K562 (cell line): ENCODE measurements at regions not wholly inside any gene's neighbourhood (a gene's known extent, or its start where the extent isn't known, plus 50 kb on each side); places are given as distances from the start of the nearest gene placed in this dataset.

Source experiments
- ATAC-seq: fragments of 200-7000 bp; cut with Tn5 transposase; 3 replicates; pipeline ENCODE4 v1.9.1; 2020; ENCODE audit warnings: moderate library complexity
- BruUV-seq: library from RNA; stranded (reverse); fragments of 400-500 nt; replicated peaks from 2 replicates; lab custom pipeline; 2021; lab: Mats Ljungman, UMichigan
- CTCF ChIA-PET: fragments of 300-600 bp; formaldehyde crosslinking; extraction: SDS; loops from one replicate; lab custom pipeline; 2021; ENCODE audit warnings: low intra/inter-chr PET ratio; lab: Yijun Ruan, JAX
- POLR2A ChIA-PET: fragments of 300-600, 350-650 bp; sonication (Branson Sonifier 250); formaldehyde crosslinking; extraction: SDS; loops from one replicate; lab custom pipeline; 2021; ENCODE audit warnings: antibody characterized with exemption, inconsistent platforms; lab: Yijun Ruan, JAX
- DNase-seq, 4 experiments: peaks; one replicate each; pipeline versions ENCODE4 v3.0.0 to v3.0.0-alpha.2; 2011 to 2018; ENCODE audit warnings: low spot score in 3 of 4, mixed read lengths in 3 of 4; ENCODE audit errors: extremely low read depth in 1 of 4
- FAIRE-seq: peaks from 2 replicates; lab custom pipeline; 2011; peaks lifted over from hg19 to GRCh38; lab: Jason Lieb, UNC
- H2AFZ ChIP-seq: 2 replicates; pipeline ENCODE4 v1.6.0; 2011; ENCODE audit warnings: low read depth, low read length, control low read depth, inconsistent platforms
- H3K27ac ChIP-seq: fragments of 200-600 bp; 3 replicates; pipeline ENCODE4 v1.8.0; 2011; ENCODE audit warnings: low read depth, mild to moderate bottlenecking, control low read depth, inconsistent platforms, low read length, moderate library complexity, mixed read lengths; ENCODE audit errors: extremely low read depth
- H3K27me3 ChIP-seq, 2 experiments: fragments of 300-600 bp in 1 of 2; 2 replicates in 1 of 2; 3 replicates in 1 of 2; pipeline versions ENCODE4 v1.6.0 to v1.8.0; 2011; ENCODE audit warnings: inconsistent platforms in 2 of 2, low read length in 2 of 2, mild to moderate bottlenecking in 1 of 2, mixed read lengths in 1 of 2, moderate library complexity in 1 of 2; ENCODE audit not compliant: control insufficient read depth in 2 of 2, insufficient read depth in 2 of 2
- H3K36me3 ChIP-seq: fragments of 300-600 bp; 3 replicates; pipeline ENCODE4 v1.8.0; 2011; ENCODE audit warnings: mild to moderate bottlenecking, low read length, inconsistent platforms; ENCODE audit not compliant: control insufficient read depth, insufficient read depth
- H3K4me1 ChIP-seq, 2 experiments: fragments of 200-600 bp in 1 of 2; replicated peaks in 1 of 2; 2 replicates in 1 of 2; 3 replicates in 1 of 2; pipeline versions ENCODE4 v1.5.1 to v1.8.0; 2011; ENCODE audit warnings: inconsistent platforms in 2 of 2, low read length in 2 of 2, mild to moderate bottlenecking in 1 of 2, mixed read lengths in 1 of 2, moderate library complexity in 1 of 2; ENCODE audit not compliant: control insufficient read depth in 2 of 2, insufficient read depth in 2 of 2
- H3K4me2 ChIP-seq: 2 replicates; pipeline ENCODE4 v1.6.1; 2011; ENCODE audit warnings: low read length, control low read depth, inconsistent platforms, mixed read lengths; ENCODE audit not compliant: insufficient read depth
- H3K4me3 ChIP-seq: fragments of 200-600 bp; sonication (generic), shearing (Covaris generic); 2 replicates; pipeline ENCODE4 v1.5.1; 2016; ENCODE audit warnings: control low read depth, inconsistent platforms
- H3K79me2 ChIP-seq: fragments of 200-600 bp; 3 replicates; pipeline ENCODE4 v1.8.0; 2011; ENCODE audit warnings: low read length, inconsistent platforms; ENCODE audit not compliant: control insufficient read depth, insufficient read depth
- H3K9ac ChIP-seq, 2 experiments: 2 replicates each; pipeline versions ENCODE4 v1.6.0 to v1.6.1; 2011; ENCODE audit warnings: low read depth in 2 of 2, low read length in 2 of 2, control low read depth in 1 of 2, inconsistent platforms in 1 of 2, mild to moderate bottlenecking in 1 of 2, mixed read lengths in 1 of 2; ENCODE audit not compliant: insufficient read depth in 1 of 2
- H3K9me1 ChIP-seq: one replicate; pipeline ENCODE4 v1.6.0; 2011; ENCODE audit warnings: inconsistent platforms, mild to moderate bottlenecking, low read length, moderate library complexity; ENCODE audit not compliant: control insufficient read depth, insufficient read depth
- H3K9me3 ChIP-seq: replicated peaks from 2 replicates; pipeline ENCODE4 v1.5.1; 2011; ENCODE audit warnings: low read depth, low read length, inconsistent platforms; ENCODE audit not compliant: control insufficient read depth, insufficient read depth
- H4K20me1 ChIP-seq: replicated peaks from 2 replicates; pipeline ENCODE4 v1.6.1; 2011; ENCODE audit warnings: low read length, inconsistent platforms, mixed read lengths; ENCODE audit not compliant: control insufficient read depth, insufficient read depth
- COPS2 ChIP-seq: fragments of 450-650 bp; conservative IDR thresholded peaks from 2 replicates; pipeline ENCODE4 v1.6.1; 2016; ENCODE audit warnings: mild to moderate bottlenecking, moderate library complexity
- CREB5 ChIP-seq: fragments of 250-450 bp; sonication (Bioruptor Pico); IDR thresholded peaks from 2 replicates; pipeline ENCODE4 v1.5.0; 2020; ENCODE audit warnings: mild to moderate bottlenecking
- DDX20 ChIP-seq: fragments of 450-650 bp; IDR thresholded peaks from 2 replicates; pipeline ENCODE4 v1.6.1; 2016; ENCODE audit warnings: missing genetic modification characterization, low read depth, mild to moderate bottlenecking, missing compliant biosample characterization, moderate library complexity
- MXI1 ChIP-seq: IDR thresholded peaks from 2 replicates; pipeline ENCODE4 v1.6.1; 2011; ENCODE audit warnings: low read depth, mild to moderate bottlenecking, improper control_type of control experiment, low read length
- NCOA1 ChIP-seq: fragments of 450-650 bp; IDR thresholded peaks from 2 replicates; pipeline ENCODE4 v1.6.1; 2016; ENCODE audit warnings: low read depth
- ZBTB12 ChIP-seq: fragments of 250-450 bp; sonication (Bioruptor Pico); IDR thresholded peaks from 2 replicates; pipeline ENCODE4 v1.4.0; 2020
- ZMIZ1 ChIP-seq, 2 experiments: fragments of 150-350 bp in 1 of 2; IDR thresholded peaks; 2 replicates each; pipeline ENCODE4 v1.6.1; 2012 to 2016; ENCODE audit warnings: low read depth in 2 of 2, low read length in 2 of 2, mild to moderate bottlenecking in 1 of 2, moderate library complexity in 1 of 2
- ZNF232 ChIP-seq: sonication (generic); formaldehyde crosslinking; IDR thresholded peaks from 2 replicates; pipeline ENCODE4 v1.8.0; 2022; ENCODE audit warnings: mild to moderate bottlenecking, missing genetic modification reagents
- ZNF609 ChIP-seq: sonication (generic); formaldehyde crosslinking; IDR thresholded peaks from 2 replicates; pipeline ENCODE4 v1.8.1; 2023; ENCODE audit warnings: missing genetic modification reagents, mild to moderate bottlenecking, borderline replicate concordance
- WGBS: fragments of 100-300 bp; shearing (Covaris generic); methylation state at CpG from one replicate; pipeline ENCODE4 v1.1.6; 2016; ENCODE audit warnings: low coverage, mixed read lengths; ENCODE audit not compliant: insufficient coverage; ENCODE audit errors: missing lambda C conversion rate; 5-methylcytosine and 5-hydroxymethylcytosine counted together
- in situ Hi-C: fragments of 300-500 bp; cut with MboI; formaldehyde crosslinking; loops from 4 replicates; pipeline ENCODE4 v1.15.0; 2018; ENCODE audit warnings: inconsistent platforms, mixed read lengths
- intact Hi-C: fragments of 100-400 bp; cut with micrococcal nuclease; formaldehyde crosslinking; loops from 2 replicates; pipeline ENCODE4 v1.14.2; 2022

- in situ Hi-C loops: no loop called here
- CTCF ChIA-PET: no interaction called here
- no peaks in the 10 kb centered on the region for H3K36me3 ChIP-seq
- no peak overlapping the region for H3K4me2 ChIP-seq
- no peak overlapping the region for H3K4me3 ChIP-seq
- WGBS: 4% methylated on average over 7 of the region's 7 CpGs
- no peak overlapping the region for H2AFZ ChIP-seq
- H3K79me2 ChIP-seq: no peaks in the 10 kb centered on the region
- H3K9me3 ChIP-seq: no peaks in the 10 kb centered on the region
- POLR2A ChIA-PET: interaction anchor here (0.7 to 1.2 kb wide), 4 partner anchors 8 to 623 kb away, joined by 3 to 5 read pairs (median 3); no protein-coding TSS in a partner anchor
- ATAC-seq (no peak), FAIRE-seq (no peak), DNase-seq (no peak)
- no peak overlapping the region for H3K27ac ChIP-seq
- H3K9me1 ChIP-seq: no peaks in the 10 kb centered on the region
- H3K27me3 ChIP-seq: peaks cover 9 to 33% of the 10 kb centered on the region in 2 experiments; a peak in 3 of 5 replicates
- H4K20me1 ChIP-seq: no peaks in the 10 kb centered on the region
- intact Hi-C loops: no loop called here
- peaks cover 7 to 9% of the 10 kb centered on the region in 2 experiments; a peak in 3 of 5 replicates for H3K4me1 ChIP-seq
- no TSS peak for BruUV-seq
- no peak overlapping the region for H3K9ac ChIP-seq
- TF ChIP-seq DDX20 (tag) (no peak), ZNF232 (no peak), COPS2 (no peak), MXI1 (no peak), ZMIZ1 (IDR thresholded peaks at IDR 0.05; ENCODE audit: low read depth in 2 of 2, low read length in 2 of 2) (no peak), ZBTB12 (CRISPR knock-in tag) (no peak), CREB5 (CRISPR knock-in tag) (no peak), ZNF609 (CRISPR knock-in tag) (no peak), NCOA1 (no peak)
Measured at GRCh38 chr19:13712767-13713201, 51.5 kb upstream of the MRI1 start.
